Esophagus muscularis mucosa (tissue), 2 donors: ENCODE measurements at regions not wholly inside any gene's neighbourhood (a gene's known extent, or its start where the extent isn't known, plus 50 kb on each side); places are given as distances from the start of the nearest gene placed in this dataset.

Experiments
- POLR2A ChIP-seq: fragments of 450-650 bp; IDR thresholded peaks from one replicate; pipeline ENCODE4 v1.6.1; 2017; ENCODE audit warnings: antibody characterized with exemption, moderate library complexity, mild to moderate bottlenecking, low read depth
- POLR2AphosphoS5 ChIP-seq, 2 donors: sonication (generic); formaldehyde crosslinking; IDR thresholded peaks; one replicate each; pipeline ENCODE4 v1.6.1; 2017; ENCODE audit warnings: antibody characterized with exemption in 2 of 2

- no peak for TF ChIP-seq POLR2A
- TF ChIP-seq POLR2AphosphoS5 (IDR thresholded peaks at IDR 0.05), result no peak
Measured at GRCh38 chr5:3372289-3372688, 223.3 kb upstream of the IRX1 start.
